ENCODE measurements at regions not wholly inside any gene's neighbourhood (a gene's known extent, or its start where the extent isn't known, plus 50 kb on each side); places are given as distances from the start of the nearest gene placed in this dataset.
"Not testable (repeated sequence)": the region's sequence is repeated elsewhere in the genome, so short reads cannot be mapped to it uniquely, and the experiment has no call there.

DNA sequence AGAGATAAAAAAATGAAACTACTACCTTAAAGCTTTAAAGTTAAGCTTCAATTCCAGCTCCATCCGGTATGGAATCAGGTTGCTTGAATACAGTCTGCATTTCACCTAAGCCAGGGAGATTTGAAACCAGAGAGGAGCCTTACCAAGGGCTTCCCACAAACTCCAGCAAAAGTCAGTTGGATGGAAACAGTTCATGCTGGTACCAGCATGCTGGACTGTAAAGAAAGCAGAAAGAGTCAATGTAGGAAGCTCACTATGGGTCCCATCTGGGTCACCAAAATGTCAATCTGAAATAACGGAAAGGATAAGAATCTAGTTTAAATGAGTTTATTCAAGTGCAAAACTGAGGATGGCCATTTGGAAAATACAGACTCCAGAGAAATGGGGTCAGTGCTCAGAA lies 65.3 kb downstream of the CDO1 start:
- DNase-seq: no peak

DNA sequence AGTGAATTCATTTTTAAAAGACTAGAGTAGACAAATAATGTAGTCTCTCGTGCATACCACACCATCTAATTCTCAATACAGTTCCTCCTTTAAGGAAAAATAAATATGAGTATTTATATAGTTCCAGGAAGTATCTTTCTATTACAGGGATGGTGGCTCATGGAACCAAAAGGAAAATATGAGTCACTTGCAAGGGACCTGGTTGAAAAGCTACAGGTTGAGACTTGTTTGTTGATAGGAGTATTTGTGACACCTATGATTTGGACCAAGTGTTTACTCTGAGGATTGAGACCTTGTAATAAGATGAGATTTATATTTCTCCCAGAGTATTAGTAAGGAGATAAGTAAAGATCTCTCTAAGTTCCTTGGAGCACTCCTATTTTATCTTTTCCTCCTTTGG lies 67.4 kb downstream of the CDO1 start:
- no peak for DNase-seq

DNA sequence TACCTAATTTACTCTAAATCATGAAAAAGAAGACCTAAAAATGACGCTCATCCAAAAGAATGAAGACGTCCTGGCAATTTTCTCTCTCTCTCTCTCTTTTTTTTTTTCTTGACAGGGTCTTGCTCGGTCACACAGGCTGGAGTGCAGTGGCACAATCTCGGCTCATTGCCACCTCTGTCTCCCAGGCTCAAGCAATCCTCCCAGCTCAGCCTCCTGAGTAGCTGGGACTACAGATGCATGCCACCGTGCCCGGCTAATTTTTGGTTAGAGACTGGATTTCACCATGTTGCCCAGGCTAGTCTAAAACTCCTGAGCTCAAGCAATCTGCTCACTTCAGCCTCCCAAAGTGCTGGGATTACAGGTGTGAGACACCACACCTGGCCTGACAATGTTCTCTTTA lies 77.2 kb downstream of the CDO1 start:
- not testable (repeated sequence) for DNase-seq

DNA sequence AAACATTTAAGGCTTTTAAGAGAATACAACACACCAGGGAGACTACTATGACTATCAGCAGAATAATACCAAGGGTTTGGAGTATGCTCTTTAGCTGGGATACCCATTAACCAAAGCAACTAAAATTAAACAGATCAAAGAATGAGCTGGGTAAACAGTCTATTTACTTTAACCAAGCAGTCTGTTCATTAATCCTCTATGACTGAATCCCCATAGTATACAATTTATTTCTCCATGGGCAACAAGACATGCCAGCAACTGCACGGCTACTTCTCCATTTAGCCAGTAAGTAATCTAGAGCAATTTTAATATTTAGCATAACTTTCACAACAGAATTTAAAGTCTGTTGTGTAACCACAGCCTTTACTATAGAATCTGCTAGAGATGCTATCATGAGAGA lies 77.6 kb downstream of the CDO1 start:
- DNase-seq: no peak

DNA sequence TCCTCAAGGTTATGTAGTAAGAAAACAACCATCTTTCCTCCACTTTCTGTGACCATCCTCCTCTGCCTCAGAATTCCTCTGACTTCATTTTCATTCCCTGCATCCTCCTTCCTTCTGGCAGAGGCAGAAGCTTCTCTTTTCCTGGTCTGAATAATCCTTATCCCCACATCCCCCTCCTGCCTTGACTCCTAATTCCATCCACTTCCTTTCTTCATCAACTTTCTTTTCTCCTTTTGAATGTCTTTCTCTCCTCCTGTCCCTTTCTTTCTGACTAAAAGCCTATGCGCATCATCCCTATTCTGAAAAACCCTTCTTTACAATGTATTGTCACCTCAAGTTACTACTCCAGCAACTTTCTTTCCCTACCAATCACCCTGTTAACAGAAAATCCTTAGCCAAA lies 79.0 kb downstream of the CDO1 start:
- no peak for DNase-seq

DNA sequence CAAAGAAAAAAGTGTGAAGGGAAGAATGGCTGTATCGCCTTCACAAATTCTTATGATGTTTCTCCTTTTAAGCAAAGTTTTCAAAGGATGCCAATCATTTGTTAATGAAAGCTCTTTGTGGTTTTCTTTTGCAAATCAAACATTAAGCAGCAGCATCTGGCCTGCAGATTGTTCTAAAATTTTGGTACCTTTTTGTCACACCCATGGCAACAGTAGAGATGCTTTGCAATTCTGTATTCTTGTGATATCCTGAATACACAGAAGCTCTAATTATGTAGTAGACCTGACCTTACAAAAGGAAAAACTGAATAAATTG lies 79.8 kb downstream of the CDO1 start:
- DNase-seq: no peak

DNA sequence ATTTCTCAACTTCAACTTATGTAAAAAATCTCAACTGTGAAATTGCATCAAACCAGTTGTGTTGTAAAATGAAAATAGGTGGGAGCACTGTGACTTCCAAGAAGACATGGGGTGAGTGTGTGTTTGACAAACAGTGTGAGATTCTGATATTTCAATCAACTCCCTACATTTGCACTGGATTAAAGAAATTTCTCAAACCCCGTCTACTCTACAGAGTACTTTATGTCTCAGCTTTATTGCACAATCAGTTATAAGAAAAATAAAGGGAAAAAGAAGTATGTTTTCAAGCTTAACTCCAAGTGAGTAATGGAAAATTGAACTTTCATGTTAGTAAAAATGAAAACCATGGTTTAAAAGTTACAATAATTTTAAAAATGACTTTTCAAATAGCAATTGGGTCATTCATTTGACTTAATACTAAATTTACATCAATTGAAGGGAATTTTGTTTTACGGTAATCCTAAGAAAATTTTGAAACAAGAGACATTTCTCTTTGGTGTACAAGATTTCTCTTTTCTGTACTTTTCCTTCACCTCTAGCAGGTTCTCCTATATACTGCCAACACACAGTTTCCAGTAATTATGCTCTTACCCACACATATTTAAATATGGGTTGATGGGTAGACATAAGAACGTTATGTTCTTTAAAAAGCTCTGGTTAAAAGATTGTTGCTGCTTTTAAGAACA lies 80.3 kb downstream of the CDO1 start:
- no peak for DNase-seq

DNA sequence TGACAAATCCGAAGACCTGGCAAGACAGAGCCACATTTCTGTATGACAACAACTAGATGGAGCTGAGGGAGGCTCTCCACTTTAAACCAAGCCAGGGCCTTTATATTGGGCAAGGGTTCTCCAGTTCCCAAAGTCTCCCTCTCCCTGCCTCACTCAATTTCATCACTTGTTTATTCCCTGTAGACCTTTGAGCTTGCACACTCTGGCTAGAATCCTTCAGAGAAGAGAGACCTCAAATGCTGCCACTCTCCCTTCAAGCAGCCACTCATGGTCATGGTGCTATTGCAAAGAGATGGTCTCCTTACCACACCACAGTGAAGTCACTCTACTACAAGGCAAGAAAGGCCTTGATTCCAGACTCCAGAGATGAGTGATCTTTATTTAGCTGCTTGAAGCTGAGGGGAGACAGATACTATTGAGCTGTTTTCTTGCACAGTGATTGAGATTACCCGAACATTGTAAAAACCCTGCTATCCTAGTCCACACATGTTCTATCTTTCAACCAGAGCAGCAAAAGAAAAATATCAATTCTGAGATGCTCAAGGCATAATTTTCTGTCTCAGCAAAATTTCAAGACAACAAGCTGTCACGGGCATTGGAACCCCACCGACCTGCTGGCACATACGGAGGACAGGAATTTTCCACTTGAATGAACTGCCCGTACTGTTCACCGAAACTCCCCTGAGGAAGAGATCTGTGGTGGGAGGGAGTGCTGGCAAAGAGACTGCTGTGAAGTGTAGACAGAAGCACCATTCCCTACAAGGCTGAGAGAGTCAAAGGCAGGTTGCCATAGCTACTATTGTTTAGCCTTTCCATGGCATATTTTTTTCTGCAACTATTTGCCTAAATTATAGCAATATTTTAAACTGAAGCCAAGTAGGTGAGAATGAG lies 81.1 kb downstream of the CDO1 start:
- peak in 13 of 58 donors; percentile 1 to 32 (median 3) for DNase-seq

DNA sequence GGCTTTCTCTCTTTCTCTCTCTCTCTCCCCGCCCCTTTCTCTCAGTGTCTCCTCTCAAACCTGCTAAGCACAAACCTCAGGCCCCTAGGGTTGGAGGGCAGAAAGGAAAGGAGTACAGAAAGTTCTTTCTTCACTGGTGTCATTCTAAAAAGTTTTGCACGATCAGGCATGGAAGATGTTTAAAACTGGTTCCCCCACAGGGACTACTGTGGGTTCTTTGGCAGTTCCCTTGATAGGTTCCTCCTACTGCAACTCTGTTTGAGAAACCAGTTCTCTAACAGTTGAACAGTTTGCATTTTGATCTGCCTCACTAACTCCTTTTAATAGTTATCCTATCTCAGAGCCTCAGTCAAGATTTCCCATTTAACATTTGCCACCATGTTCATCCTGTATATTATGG lies 82.9 kb downstream of the CDO1 start:
- DNase-seq: no peak

DNA sequence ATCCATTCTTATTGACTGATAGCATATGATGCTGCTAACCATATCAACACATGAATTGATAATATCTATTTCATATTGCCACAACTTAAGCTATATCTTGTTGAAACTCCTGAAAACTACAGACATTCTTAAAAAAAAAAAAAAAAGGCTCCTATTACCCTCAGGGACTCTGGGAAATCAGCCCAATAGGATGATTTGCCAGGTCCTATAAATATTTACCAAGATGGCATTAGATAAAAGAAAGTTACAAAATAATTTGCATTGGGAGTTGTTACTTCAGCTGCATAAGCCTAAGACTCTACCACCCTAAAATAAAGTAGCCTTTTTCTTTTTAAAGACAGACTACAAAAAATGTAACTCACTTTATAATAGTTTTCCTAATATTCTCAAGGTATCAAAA lies 84.4 kb downstream of the CDO1 start:
- no peak for DNase-seq

DNA sequence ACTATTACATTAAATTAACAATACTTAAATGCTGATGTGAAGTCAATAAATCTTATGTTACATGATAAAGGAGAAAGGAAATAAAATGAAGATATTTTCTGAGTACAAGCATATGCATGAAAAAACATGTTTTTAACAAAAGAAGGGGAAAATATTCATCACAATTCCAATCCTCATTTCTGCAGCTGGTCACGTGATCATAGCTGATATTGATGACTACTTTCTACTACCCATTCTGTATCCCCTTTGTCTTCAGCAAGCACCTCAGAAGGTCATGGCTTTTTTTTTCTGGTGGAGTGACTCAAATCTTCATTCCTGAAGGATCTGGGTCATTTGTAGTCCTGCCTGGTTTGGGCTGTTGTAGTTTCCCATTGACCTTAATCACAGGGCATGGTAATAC lies 90.9 kb downstream of the CDO1 start:
- no peak for DNase-seq

DNA sequence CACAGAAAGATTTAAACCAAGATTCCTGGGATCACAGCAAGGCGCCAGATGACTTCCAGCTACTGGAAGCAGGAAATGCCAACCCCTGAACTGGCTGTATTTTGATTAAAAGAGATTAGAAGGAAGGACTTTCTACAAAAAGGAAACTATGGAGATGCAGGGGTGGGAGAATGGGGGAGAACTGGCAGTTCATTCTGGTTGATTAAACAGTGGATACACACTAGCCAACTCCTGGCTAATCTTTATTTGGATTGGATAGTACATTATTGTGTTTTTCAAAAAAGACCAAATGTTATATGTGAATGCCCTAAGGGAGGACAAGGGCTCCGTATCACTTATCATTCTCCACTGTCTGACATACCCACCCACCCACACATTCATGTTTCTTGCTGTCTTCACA lies 93.2 kb downstream of the CDO1 start:
- no peak for DNase-seq

DNA sequence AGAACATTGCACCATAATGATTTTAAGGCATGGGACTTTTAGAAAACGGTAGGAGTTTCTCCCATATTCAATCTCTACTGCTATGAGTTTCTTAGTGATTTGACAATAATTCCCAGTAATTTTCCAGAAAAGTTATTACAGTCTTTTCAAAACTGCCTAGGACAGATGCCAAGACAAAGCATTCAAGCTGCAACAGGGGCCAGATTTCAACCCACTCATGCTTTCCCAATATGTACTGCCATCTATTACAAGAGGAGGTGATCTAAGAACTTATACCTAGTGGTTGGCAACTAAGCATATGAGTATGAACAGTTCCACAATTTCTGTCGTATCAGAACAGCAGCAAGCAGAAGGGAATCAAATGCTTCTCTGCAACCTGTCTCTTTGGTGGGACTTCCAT lies 95.1 kb upstream of the TMED7 start:
- peak in 6 of 58 donors; percentile 1 to 55 (median 5) for DNase-seq

DNA sequence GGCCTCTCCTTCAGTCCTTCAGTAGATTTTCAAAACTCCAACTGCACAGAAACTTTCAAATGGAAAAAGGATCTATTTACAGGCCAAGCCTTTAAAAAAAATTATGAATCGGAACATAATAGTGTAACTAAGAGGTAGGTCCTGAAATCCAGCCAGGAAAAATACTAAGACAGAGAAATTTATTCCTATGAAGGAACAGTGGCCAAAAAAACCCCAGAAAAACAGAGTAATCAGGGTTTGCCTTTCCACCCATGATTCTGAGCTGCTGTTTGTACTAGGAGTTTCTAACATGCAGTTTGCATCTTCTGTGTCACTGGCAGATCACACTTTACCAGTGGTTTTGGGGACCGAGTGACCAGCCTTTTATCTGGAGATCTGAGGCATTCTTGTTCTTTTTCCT lies 93.1 kb upstream of the TMED7 start:
- DNase-seq: no peak

DNA sequence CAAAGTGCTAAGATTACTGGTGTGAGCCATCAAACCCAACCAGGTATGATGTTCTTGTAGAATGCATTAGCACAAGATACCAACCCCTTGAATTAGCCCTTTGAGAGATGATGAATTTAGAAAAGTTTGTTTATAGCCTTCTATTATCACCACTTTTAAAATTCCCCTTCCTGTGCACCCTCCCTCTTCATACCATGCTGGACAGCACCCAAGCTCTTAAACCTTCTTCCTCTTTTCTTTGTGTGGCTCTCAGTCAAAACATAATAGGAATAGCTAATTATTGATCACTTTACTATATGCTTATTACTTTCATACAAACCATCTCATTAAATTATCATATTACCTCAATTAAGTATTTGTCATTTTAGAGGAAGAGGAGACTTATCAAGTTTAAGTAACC lies 87.6 kb upstream of the TMED7 start:
- no peak for DNase-seq

DNA sequence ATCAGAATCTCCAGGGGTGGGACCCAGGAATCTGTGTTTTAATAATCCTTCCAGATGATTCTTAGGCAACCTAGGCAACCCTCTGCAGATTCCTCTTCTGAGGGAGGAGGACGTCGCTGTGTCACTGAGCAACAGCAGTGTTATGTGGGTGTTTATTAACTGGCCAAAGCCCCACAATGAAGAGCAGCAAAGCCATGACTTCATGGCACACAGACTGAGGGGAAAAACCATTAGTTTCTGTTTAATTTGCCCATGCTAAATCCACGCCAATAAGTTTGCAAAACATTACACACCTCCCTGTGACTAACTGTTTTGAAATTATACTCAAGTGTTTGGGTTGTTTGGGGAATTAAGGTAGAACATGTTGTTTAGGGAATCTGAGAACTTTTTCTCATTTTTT lies 83.7 kb upstream of the TMED7 start:
- no peak for DNase-seq

DNA sequence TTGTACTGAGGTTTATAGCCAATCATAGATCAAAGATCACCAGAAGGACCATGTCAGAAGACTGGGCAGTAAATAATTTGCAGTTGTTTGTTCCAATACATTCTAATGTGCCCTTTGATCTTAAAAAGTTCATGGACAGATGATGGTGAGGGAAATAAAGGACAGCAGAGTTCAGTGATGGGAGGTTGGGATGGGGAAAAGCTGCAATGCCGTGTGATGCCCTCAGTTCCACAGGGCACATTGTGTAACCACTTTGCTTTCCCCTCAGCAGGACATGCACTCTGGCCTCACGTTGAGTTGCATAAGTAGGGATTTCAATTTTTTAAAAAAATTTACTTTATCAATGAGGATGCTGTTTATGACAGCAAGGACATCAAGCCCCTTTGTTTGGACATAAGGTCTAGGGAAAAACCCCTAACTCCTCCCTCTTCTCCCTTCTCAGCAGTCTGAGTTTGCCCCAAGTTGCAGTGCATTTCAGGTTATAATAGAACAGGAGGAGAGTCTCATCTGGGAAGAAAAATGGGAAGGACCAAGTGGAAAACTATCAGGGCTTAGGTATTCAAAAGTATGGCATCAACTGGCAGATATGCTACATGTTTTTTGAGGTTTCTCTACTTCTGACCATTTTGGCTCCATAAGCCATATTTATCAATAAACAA lies 83.1 kb upstream of the TMED7 start:
- no peak for DNase-seq

DNA sequence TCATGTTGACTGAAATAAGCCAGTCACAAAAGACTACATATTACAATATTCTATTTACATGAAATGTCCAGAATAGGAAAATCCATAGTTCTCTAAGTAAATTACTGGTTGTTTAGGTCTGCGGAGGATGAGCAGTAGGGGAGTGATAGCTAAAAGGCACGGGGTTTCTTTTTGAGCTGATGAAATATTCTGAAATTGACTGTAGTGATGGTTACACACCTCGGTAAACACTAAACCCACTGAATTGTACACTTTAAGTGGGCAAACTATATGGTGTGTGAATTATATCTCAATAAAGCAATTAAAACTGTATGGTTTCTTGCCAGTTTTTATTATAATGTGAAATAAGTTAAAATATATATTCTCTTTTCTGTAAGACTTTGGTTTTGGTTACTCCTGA lies 77.7 kb upstream of the TMED7 start:
- no peak for DNase-seq

DNA sequence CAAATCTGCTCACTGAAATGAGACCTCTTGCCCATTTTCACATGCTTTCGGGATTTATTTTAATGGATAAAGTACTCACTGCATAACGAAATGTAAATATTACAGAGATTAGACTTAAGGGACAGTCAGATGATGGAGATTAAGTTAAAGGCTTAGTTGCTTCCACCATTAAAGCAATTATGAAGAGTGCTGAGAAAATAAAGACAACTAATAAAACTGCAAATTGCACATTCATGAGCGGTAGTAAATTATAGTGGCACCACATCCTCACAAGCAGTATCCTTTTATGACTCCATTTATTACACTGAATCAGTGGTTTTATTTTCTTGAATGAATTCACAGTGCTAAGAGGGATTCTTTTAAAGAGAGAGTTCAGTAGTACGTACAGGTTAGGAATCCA lies 76.2 kb upstream of the TMED7 start:
- no peak for DNase-seq

DNA sequence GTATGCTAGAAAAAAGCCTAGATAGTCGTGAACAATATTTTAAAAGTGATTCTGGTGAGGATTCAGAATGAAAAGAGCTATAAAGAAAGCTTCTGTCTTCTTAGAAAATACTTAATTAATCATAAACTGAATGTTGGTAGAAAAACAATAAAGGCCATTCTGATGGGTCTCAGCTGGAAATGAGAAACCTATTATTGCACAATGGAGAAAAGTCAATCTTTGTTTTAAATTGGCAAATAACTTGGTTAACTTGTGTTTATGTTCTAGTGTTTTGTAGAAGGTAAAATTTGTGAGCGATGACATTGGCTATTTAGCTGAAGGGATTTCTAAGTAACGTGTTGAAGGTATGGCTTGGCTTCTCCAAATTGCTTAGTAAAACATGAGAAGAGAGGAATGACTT lies 74.1 kb upstream of the TMED7 start:
- DNase-seq: no peak

DNA sequence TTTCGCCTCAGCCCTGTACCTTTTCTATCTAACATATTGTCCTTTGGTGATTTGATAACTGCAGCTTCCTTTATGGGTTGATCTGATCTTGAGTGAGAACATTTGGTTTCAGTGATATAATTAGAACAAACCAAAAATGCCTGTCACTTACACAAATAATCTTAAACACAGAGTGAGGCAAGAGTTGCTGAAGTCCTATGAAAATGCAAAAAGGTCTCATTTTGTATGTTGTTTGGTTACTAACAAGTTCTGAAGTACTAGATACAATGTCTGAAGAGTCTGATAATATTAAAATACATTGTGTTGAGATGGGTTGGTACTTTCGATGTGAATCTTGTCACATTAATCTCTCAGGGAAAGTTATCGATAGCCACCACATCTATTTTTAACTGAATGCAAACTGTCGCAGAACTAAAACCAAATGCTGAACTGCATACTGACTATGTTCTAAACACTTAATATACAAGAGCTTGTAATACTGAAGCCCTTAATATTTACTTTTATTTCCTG lies 70.4 kb upstream of the TMED7 start:
- DNase-seq: no peak

DNA sequence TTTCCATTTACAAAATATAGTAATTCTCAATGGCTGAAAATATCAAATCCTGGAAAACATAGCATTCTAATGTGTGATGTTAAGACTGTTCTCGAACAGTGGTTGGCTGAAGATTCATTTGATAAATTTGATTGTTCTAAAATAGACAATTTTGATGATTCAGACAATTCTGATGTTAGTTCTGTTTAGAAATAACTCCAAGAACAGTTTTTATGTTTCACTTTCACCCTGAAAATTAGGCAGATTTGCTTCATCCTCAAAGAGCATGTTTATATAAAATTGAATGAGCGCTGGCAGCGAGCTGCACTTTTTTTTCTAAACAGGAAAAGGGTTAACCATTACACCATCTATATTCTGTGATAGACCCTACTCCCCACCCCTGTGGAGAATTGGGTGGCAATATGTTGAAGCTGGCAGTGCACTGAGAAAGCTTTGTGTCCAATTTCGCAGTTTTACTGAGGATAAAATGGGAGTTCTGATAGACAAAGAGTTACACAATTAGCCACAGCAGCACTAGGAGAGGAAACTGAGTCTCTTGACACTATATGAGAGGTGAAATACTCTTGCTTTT lies 69.6 kb upstream of the TMED7 start:
- DNase-seq: no peak
